HCT116 (cell line): ENCODE measurements at regions not wholly inside any gene's neighbourhood (a gene's known extent, or its start where the extent isn't known, plus 50 kb on each side); places are given as distances from the start of the nearest gene placed in this dataset.

Experiments used
- ATAC-seq: fragments of 200-7000 bp; cut with Tn5 transposase; 2 replicates; pipeline ENCODE4 v1.9.1; 2020; ENCODE audit warnings: mild to moderate bottlenecking, moderate library complexity
- BruUV-seq: library from RNA; stranded (reverse); fragments of 400-500 nt; replicated peaks from 2 replicates; lab custom pipeline; 2021; lab: Mats Ljungman, UMichigan
- CTCF ChIA-PET: fragments of 300-600 bp; sonication (Branson Sonifier 250); formaldehyde crosslinking; loops from one replicate; lab custom pipeline; 2021; ENCODE audit warnings: antibody characterized with exemption; lab: Charles Lee
- POLR2A ChIA-PET: fragments of 300-600, 350-600 bp; sonication (Branson Sonifier 250); formaldehyde crosslinking; loops from one replicate; lab custom pipeline; 2021; ENCODE audit warnings: antibody characterized with exemption; lab: Charles Lee
- RAD21 ChIA-PET, 2 experiments: fragments of 300-600 bp; sonication (Branson Sonifier 250); formaldehyde crosslinking; loops; one replicate each; lab custom pipeline; 2023; ENCODE audit warnings: low total read pairs in 2 of 2; ENCODE audit not compliant: uncharacterized antibody in 2 of 2, unreplicated experiment in 2 of 2, low non-redundant PET in 1 of 2; lab: Charles Lee
- DNase-seq: peaks from one replicate; pipeline ENCODE4 v3.0.0-alpha.2; 2010; ENCODE audit warnings: low read depth, low spot score
- H2AFZ ChIP-seq: fragments of 200-600 bp; shearing (Covaris generic), sonication (generic); 2 replicates; pipeline ENCODE4 v1.6.1; 2017; ENCODE audit warnings: low read depth, mixed run types, mixed read lengths, antibody characterized with exemption, low read length; ENCODE audit not compliant: poor library complexity, severe bottlenecking
- H3K27ac ChIP-seq: 2 replicates; pipeline ENCODE4 v1.5.1; 2012; ENCODE audit warnings: low read depth, low read length
- H3K27me3 ChIP-seq: fragments of 200-600 bp; sonication (generic); 2 replicates; pipeline ENCODE4 v1.6.1; 2016; ENCODE audit warnings: mixed run types, low read length, mixed read lengths; ENCODE audit not compliant: insufficient read depth
- H3K36me3 ChIP-seq, 2 experiments: fragments of 200-500 bp in 1 of 2; fragments of 200-600 bp in 1 of 2; sonication (Bioruptor generic) in 1 of 2; sonication (generic) in 1 of 2; 2 replicates each; pipeline versions ENCODE4 v1.5.1 to v1.6.1; 2014 to 2016; ENCODE audit warnings: low read length in 2 of 2, inconsistent platforms in 1 of 2, mixed read lengths in 1 of 2, mixed run types in 1 of 2; ENCODE audit not compliant: insufficient read depth in 2 of 2, control insufficient read depth in 1 of 2
- H3K4me1 ChIP-seq, 2 experiments: fragments of 200-600 bp in 1 of 2; sonication (generic) in 1 of 2; 2 replicates each; pipeline versions ENCODE4 v1.5.1 to v1.6.1; 2012 to 2017; ENCODE audit warnings: low read length in 2 of 2, inconsistent platforms in 1 of 2, mild to moderate bottlenecking in 1 of 2, mixed read lengths in 1 of 2, mixed run types in 1 of 2, moderate library complexity in 1 of 2; ENCODE audit not compliant: insufficient read depth in 2 of 2, control insufficient read depth in 1 of 2
- H3K4me2 ChIP-seq: fragments of 200-600 bp; sonication (generic); 2 replicates; pipeline ENCODE4 v1.6.1; 2017; ENCODE audit warnings: mixed run types, low read length, mixed read lengths
- H3K4me3 ChIP-seq, 2 experiments: fragments of 200-600 bp in 1 of 2; sonication (generic) in 1 of 2; replicated peaks in 1 of 2; 2 replicates each; pipeline ENCODE4 v1.5.1; 2011 to 2016; ENCODE audit warnings: low read length in 2 of 2, control low read depth in 1 of 2, low read depth in 1 of 2, mild to moderate bottlenecking in 1 of 2, mixed read lengths in 1 of 2, mixed run types in 1 of 2
- H3K79me2 ChIP-seq: fragments of 200-600 bp; sonication (generic); 2 replicates; pipeline ENCODE4 v1.6.1; 2017; ENCODE audit warnings: mild to moderate bottlenecking, mixed run types, low read length, moderate library complexity, mixed read lengths; ENCODE audit not compliant: insufficient read depth
- H3K9ac ChIP-seq: fragments of 200-600 bp; sonication (generic); 2 replicates; pipeline ENCODE4 v1.6.1; 2016; ENCODE audit warnings: low read length, mixed read lengths
- H3K9me2 ChIP-seq: fragments of 200-600 bp; sonication (generic), shearing (Covaris generic); 2 replicates; pipeline ENCODE4 v1.6.1; 2017; ENCODE audit warnings: mixed run types, mild to moderate bottlenecking, moderate library complexity; ENCODE audit not compliant: insufficient read depth
- H3K9me3 ChIP-seq, 2 experiments: fragments of 200-500 bp in 1 of 2; fragments of 200-600 bp in 1 of 2; sonication (Bioruptor generic) in 1 of 2; sonication (generic) in 1 of 2; 2 replicates each; pipeline ENCODE4 v1.6.1; 2014 to 2017; ENCODE audit warnings: low read length in 2 of 2, mixed read lengths in 2 of 2, inconsistent platforms in 1 of 2, low read depth in 1 of 2, mild to moderate bottlenecking in 1 of 2, mixed run types in 1 of 2, moderate library complexity in 1 of 2; ENCODE audit not compliant: control insufficient read depth in 1 of 2, insufficient read depth in 1 of 2
- H4K20me1 ChIP-seq: fragments of 200-600 bp; sonication (generic), shearing (Covaris generic); 2 replicates; pipeline ENCODE4 v1.6.1; 2017; ENCODE audit warnings: mixed run types, mild to moderate bottlenecking, moderate library complexity; ENCODE audit not compliant: insufficient read depth
- CBX3 ChIP-seq: IDR thresholded peaks from 2 replicates; pipeline ENCODE4 v1.6.1; 2012; ENCODE audit warnings: low read depth
- EGR1 ChIP-seq: IDR thresholded peaks from 2 replicates; pipeline ENCODE4 v1.6.1; 2012; ENCODE audit warnings: low read depth
- POLR2A ChIP-seq: IDR thresholded peaks from 2 replicates; pipeline ENCODE4 v1.7.0; 2011; ENCODE audit warnings: borderline replicate concordance; ENCODE audit not compliant: insufficient read depth, insufficient read length; ENCODE audit errors: extremely low read depth
- POLR2AphosphoS5 ChIP-seq: IDR thresholded peaks from 2 replicates; pipeline ENCODE4 v1.6.1; 2011; ENCODE audit warnings: mild to moderate bottlenecking, low read depth, low read length, moderate library complexity
- RAD21 ChIP-seq: IDR thresholded peaks from 2 replicates; pipeline ENCODE4 v1.6.1; 2012; ENCODE audit warnings: low read depth, mild to moderate bottlenecking
- SRF ChIP-seq: IDR thresholded peaks from 2 replicates; pipeline ENCODE4 v1.6.1; 2012; ENCODE audit warnings: low read depth
- TCF7L2 ChIP-seq: IDR thresholded peaks from 2 replicates; pipeline ENCODE4 v1.7.0; 2011; ENCODE audit warnings: borderline replicate concordance, inconsistent platforms; ENCODE audit not compliant: insufficient read depth, insufficient read length; ENCODE audit errors: extremely low read depth
- YY1 ChIP-seq: IDR thresholded peaks from 2 replicates; pipeline ENCODE4 v1.6.1; 2011; ENCODE audit warnings: low read length, low read depth, moderate library complexity, mild to moderate bottlenecking; ENCODE audit not compliant: insufficient replicate concordance; ENCODE audit errors: extremely low read depth
- ZNF274 ChIP-seq: fragments of 200-500 bp; sonication (Bioruptor generic); IDR thresholded peaks from 2 replicates; pipeline ENCODE4 v1.6.1; 2014; ENCODE audit warnings: mild to moderate bottlenecking, low read depth, low read length, inconsistent platforms
- intact Hi-C: fragments of 100-400 bp; cut with micrococcal nuclease; formaldehyde crosslinking; loops from 2 replicates; pipeline ENCODE4 v1.10.0; 2022

DNA sequence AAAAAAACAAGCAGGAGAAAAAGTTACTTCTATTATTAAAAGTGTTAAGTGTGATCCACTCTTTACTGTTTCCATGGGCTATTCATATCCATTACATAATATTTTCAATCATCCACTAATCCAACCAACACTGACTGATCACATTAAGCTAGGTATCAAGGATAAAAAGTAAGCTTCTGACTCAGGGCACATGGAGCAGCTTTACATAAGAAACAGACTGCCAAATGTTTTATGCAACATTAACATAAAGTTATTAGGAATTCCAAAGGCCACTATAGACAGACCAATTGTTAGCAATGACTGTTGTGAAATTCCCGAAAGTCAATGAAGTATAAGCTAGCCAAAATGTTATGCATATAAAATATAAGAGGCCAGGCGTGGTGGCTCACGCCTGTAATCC, 277.6 kb downstream of the ZEB2 start:
- intact Hi-C loops, result no loop called here
- H3K9me2 ChIP-seq, result no peaks in the 10 kb centered on the region
- H3K79me2 ChIP-seq, result no peaks in the 10 kb centered on the region
- no peaks in the 10 kb centered on the region for H3K9me3 ChIP-seq
- CTCF ChIA-PET, result no interaction called here
- RAD21 ChIA-PET, result no interaction called here
- H3K27ac ChIP-seq, result no peak overlapping the region
- no peaks in the 10 kb centered on the region for H4K20me1 ChIP-seq
- H3K4me3 ChIP-seq, result no peak overlapping the region
- H3K4me1 ChIP-seq, result no peaks in the 10 kb centered on the region
- H3K9ac ChIP-seq, result no peak overlapping the region
- no peaks in the 10 kb centered on the region for H3K27me3 ChIP-seq
- no peak for TF ChIP-seq SRF
- TF ChIP-seq EGR1, result no peak
- no peak for TF ChIP-seq POLR2AphosphoS5
- H3K4me2 ChIP-seq, result no peak overlapping the region
- DNase-seq, result no peak
- ATAC-seq, result no peak
- BruUV-seq, result no TSS peak
- no peaks in the 10 kb centered on the region for H3K36me3 ChIP-seq
- POLR2A ChIA-PET, result no interaction called here
- no peak overlapping the region for H2AFZ ChIP-seq

DNA sequence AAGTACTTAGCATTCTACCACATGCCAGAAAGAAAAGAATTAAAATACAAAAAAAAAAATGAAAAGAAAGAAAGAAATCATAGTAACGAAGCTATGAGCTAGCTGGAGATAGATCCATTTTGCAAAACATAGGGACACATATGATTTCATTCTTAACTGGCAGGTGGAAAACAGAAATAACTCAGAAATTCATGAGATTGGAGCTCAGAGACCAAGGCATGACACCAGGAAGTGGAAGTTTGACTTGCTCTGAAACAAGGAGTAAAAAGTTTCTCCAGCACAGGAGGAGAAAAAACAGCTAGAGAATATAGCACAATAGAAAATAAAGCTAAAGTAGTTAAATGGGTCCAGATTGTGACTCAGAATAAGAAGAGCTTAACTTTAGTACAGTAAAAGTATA, 278.1 kb downstream of the ZEB2 start:
- Histone ChIP-seq H3K9ac (no peak overlapping the region), H3K4me3 (no peak overlapping the region), H3K9me3 (no peaks in the 10 kb centered on the region), H3K27ac (no peak overlapping the region), H3K79me2 (no peaks in the 10 kb centered on the region), H3K4me1 (no peaks in the 10 kb centered on the region), H4K20me1 (no peaks in the 10 kb centered on the region), H3K9me2 (no peaks in the 10 kb centered on the region), H2AFZ (no peak overlapping the region), H3K4me2 (no peak overlapping the region), H3K36me3 (no peaks in the 10 kb centered on the region), H3K27me3 (no peaks in the 10 kb centered on the region)
- ChIA-PET CTCF (no interaction called here), RAD21 (no interaction called here), POLR2A (no interaction called here)
- no TSS peak for BruUV-seq
- TF ChIP-seq CBX3 (no peak), POLR2A (no peak), ZNF274 (no peak), SRF (no peak), TCF7L2 (no peak), YY1 (no peak), EGR1 (no peak), RAD21 (no peak)
- DNase-seq, result no peak
- intact Hi-C loops, result no loop called here
- no peak for ATAC-seq
